HL-60 (cell line): ENCODE measurements at regions not wholly inside any gene's neighbourhood (a gene's known extent, or its start where the extent isn't known, plus 50 kb on each side); places are given as distances from the start of the nearest gene placed in this dataset.

Source experiments
- DNase-seq, 2 experiments: peaks; one replicate each; pipeline ENCODE4 v3.0.0-alpha.2; 2010 to 2020; ENCODE audit warnings: low read depth in 1 of 2, low spot score in 1 of 2
- H3K27ac ChIP-seq: fragments of 250-450 bp; sonication (Bioruptor Pico); replicated peaks from 2 replicates; pipeline ENCODE4 v1.5.1; 2020; ENCODE audit warnings: mild to moderate bottlenecking, moderate library complexity
- H3K27me3 ChIP-seq: fragments of 250-450 bp; sonication (Bioruptor Pico); 2 replicates; pipeline ENCODE4 v1.5.1; 2021; ENCODE audit warnings: mild to moderate bottlenecking, moderate library complexity; ENCODE audit not compliant: insufficient read depth, poor library complexity, severe bottlenecking
- H3K4me3 ChIP-seq: replicated peaks from 2 replicates; pipeline ENCODE4 v1.5.1; 2011; ENCODE audit warnings: mild to moderate bottlenecking, control low read depth, low read length; ENCODE audit not compliant: insufficient read depth
- GABPA ChIP-seq: IDR thresholded peaks from 2 replicates; pipeline ENCODE4 v1.6.1; 2012; ENCODE audit warnings: low read depth
- POLR2AphosphoS5 ChIP-seq: IDR thresholded peaks from 2 replicates; pipeline ENCODE4 v1.6.1; 2012; ENCODE audit warnings: low read depth
- SPI1 ChIP-seq: IDR thresholded peaks from 2 replicates; pipeline ENCODE4 v1.6.1; 2012; ENCODE audit warnings: low read depth, mild to moderate bottlenecking, borderline replicate concordance
- TF ChIP-seq, protein P1 (sequence below): IDR thresholded peaks from one replicate; pipeline ENCODE4 v1.5.1; 2011; ENCODE audit warnings: low read length, control low read depth, inconsistent platforms; ENCODE audit not compliant: insufficient read depth
- TF ChIP-seq, protein P2 (sequence below): IDR thresholded peaks from 2 replicates; pipeline ENCODE4 v1.6.1; 2012; ENCODE audit warnings: low read depth; ENCODE audit not compliant: insufficient replicate concordance

DNA sequence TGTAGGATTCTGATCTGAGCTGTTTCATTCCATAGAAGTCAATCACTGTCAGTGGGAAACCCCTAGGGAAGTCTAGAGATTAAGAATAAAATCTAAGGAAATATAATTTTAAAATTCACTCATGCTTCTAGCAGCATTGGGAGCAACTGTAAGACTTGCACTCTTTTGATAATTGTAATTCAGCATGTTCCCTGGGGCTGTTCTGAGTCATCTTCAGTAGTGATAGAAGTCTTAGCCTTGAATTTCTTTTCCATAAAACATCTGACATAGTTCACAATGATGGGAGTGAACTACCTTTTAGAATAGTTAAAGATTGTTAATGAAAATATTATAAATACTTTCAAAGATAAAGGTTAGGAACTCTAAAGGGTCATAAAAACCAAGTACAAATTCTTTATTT, 935.8 kb downstream of the DTWD2 start:
- DNase-seq: no peak
- no peak overlapping the region for H3K4me3 ChIP-seq
- no peak for TF ChIP-seq POLR2AphosphoS5
- no peak for TF ChIP-seq GABPA
- TF ChIP-seq, protein P1, sequence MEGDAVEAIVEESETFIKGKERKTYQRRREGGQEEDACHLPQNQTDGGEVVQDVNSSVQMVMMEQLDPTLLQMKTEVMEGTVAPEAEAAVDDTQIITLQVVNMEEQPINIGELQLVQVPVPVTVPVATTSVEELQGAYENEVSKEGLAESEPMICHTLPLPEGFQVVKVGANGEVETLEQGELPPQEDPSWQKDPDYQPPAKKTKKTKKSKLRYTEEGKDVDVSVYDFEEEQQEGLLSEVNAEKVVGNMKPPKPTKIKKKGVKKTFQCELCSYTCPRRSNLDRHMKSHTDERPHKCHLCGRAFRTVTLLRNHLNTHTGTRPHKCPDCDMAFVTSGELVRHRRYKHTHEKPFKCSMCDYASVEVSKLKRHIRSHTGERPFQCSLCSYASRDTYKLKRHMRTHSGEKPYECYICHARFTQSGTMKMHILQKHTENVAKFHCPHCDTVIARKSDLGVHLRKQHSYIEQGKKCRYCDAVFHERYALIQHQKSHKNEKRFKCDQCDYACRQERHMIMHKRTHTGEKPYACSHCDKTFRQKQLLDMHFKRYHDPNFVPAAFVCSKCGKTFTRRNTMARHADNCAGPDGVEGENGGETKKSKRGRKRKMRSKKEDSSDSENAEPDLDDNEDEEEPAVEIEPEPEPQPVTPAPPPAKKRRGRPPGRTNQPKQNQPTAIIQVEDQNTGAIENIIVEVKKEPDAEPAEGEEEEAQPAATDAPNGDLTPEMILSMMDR: no peak
- no peak for TF ChIP-seq SPI1
- TF ChIP-seq, protein P2, sequence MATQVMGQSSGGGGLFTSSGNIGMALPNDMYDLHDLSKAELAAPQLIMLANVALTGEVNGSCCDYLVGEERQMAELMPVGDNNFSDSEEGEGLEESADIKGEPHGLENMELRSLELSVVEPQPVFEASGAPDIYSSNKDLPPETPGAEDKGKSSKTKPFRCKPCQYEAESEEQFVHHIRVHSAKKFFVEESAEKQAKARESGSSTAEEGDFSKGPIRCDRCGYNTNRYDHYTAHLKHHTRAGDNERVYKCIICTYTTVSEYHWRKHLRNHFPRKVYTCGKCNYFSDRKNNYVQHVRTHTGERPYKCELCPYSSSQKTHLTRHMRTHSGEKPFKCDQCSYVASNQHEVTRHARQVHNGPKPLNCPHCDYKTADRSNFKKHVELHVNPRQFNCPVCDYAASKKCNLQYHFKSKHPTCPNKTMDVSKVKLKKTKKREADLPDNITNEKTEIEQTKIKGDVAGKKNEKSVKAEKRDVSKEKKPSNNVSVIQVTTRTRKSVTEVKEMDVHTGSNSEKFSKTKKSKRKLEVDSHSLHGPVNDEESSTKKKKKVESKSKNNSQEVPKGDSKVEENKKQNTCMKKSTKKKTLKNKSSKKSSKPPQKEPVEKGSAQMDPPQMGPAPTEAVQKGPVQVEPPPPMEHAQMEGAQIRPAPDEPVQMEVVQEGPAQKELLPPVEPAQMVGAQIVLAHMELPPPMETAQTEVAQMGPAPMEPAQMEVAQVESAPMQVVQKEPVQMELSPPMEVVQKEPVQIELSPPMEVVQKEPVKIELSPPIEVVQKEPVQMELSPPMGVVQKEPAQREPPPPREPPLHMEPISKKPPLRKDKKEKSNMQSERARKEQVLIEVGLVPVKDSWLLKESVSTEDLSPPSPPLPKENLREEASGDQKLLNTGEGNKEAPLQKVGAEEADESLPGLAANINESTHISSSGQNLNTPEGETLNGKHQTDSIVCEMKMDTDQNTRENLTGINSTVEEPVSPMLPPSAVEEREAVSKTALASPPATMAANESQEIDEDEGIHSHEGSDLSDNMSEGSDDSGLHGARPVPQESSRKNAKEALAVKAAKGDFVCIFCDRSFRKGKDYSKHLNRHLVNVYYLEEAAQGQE: no peak
- no peaks in the 10 kb centered on the region for H3K27me3 ChIP-seq
- no peak overlapping the region for H3K27ac ChIP-seq

DNA sequence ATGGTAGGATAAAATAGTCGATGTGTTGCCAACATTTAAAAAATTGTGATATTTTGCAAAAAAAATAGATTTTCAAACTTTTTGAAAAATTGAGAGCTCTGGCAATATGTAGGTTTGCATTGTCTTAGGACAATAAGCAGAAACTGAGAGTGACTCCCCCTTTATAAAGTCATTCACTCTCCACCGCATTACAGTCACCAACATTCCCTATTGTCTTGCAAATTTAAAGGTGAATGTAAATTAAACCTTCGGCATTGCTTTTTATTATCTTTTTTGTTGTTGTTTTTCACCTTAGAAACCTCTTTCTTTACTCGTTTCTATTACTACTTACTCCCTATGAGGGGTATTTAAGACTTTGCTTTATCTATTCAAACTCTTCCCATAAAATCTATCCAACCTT, 944.2 kb downstream of the DTWD2 start:
- DNase-seq: no peak
- no peak overlapping the region for H3K4me3 ChIP-seq
- no peak for TF ChIP-seq GABPA
- TF ChIP-seq SPI1: no peak
- TF ChIP-seq, protein P1: no peak
- TF ChIP-seq, protein P2: no peak
- TF ChIP-seq POLR2AphosphoS5: no peak
- no peak overlapping the region for H3K27ac ChIP-seq
- no peaks in the 10 kb centered on the region for H3K27me3 ChIP-seq

DNA sequence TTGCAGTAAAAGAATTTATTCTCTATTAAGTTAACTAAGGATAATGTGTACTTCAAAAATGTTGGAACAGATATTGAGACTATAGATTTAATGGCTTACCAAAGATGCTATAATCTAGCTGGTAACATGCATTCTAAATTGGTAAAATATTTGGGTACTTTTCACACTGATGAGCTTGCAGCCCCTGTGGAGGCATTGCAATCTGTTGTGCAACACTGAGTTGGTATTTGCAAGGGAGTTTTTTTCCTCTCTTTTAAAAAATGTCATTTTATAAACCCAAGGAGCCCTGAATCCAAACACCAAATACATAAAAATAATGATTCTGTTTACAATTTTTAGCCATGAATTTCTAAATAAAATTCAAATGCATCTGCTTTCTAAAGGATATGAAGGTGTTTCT, 944.8 kb downstream of the DTWD2 start:
- no peak overlapping the region for H3K4me3 ChIP-seq
- DNase-seq: no peak
- no peak overlapping the region for H3K27ac ChIP-seq
- no peaks in the 10 kb centered on the region for H3K27me3 ChIP-seq
- TF ChIP-seq, protein P2: no peak
- TF ChIP-seq POLR2AphosphoS5: no peak
- TF ChIP-seq, protein P1: no peak
- no peak for TF ChIP-seq SPI1
- TF ChIP-seq GABPA: no peak
